DMS53 (cell line): ENCODE measurements at regions not wholly inside any gene's neighbourhood (a gene's known extent, or its start where the extent isn't known, plus 50 kb on each side); places are given as distances from the start of the nearest gene placed in this dataset.
A peak's percentile ranks its signal among the peaks of the same experiment; 100 is the strongest.
"Not testable (repeated sequence)": the region's sequence is repeated elsewhere in the genome, so short reads cannot be mapped to it uniquely, and the experiment has no call there.

Source experiments
- DNase-seq: peaks from one replicate; lab custom pipeline; 2025; lab: John Stamatoyannopoulos, UW

GRCh38 chr2:84288293-84288692 is 170.8 kb downstream of the SUCLG1 start:
- DNase-seq = no peak

GRCh38 chr2:84286878-84287277 is 172.2 kb downstream of the SUCLG1 start:
- no peak for DNase-seq

GRCh38 chr2:84285056-84285747 is 173.9 kb downstream of the SUCLG1 start:
- DNase-seq = no peak

- peak; percentile 12 for DNase-seq
Measured at GRCh38 chr2:84283506-84283905, 175.6 kb downstream of the SUCLG1 start.

GRCh38 chr2:84281510-84281909 is 177.6 kb downstream of the SUCLG1 start:
- DNase-seq = no peak

- DNase-seq = no peak
Measured at GRCh38 chr2:84280873-84281272, 178.2 kb downstream of the SUCLG1 start.

- DNase-seq = peak; percentile 43
Measured at GRCh38 chr2:84278386-84278785, 180.7 kb downstream of the SUCLG1 start.

- no peak for DNase-seq
Measured at GRCh38 chr2:84276590-84277255, 182.4 kb downstream of the SUCLG1 start.

- DNase-seq = no peak
Measured at GRCh38 chr2:84273406-84273805, 185.7 kb downstream of the SUCLG1 start.

- DNase-seq = no peak
Measured at GRCh38 chr2:84271977-84272376, 187.1 kb downstream of the SUCLG1 start.

GRCh38 chr2:84257831-84258230 is 201.2 kb downstream of the SUCLG1 start:
- peak; percentile 63 for DNase-seq

- DNase-seq = peak; percentile 20
Measured at GRCh38 chr2:84251651-84252302, 207.3 kb downstream of the SUCLG1 start.

- DNase-seq = no peak
Measured at GRCh38 chr2:84249140-84249539, 209.9 kb downstream of the SUCLG1 start.

GRCh38 chr2:84247532-84247931 is 211.5 kb downstream of the SUCLG1 start:
- no peak for DNase-seq

- DNase-seq = no peak
Measured at GRCh38 chr2:84243788-84244733, 215.0 kb downstream of the SUCLG1 start.

GRCh38 chr2:84238907-84239306 is 220.2 kb downstream of the SUCLG1 start:
- no peak for DNase-seq

GRCh38 chr2:84236288-84236687 is 222.8 kb downstream of the SUCLG1 start:
- DNase-seq = no peak

GRCh38 chr2:84234103-84234502 is 225.0 kb downstream of the SUCLG1 start:
- no peak for DNase-seq

- DNase-seq = no peak
Measured at GRCh38 chr2:84231478-84231877, 227.6 kb downstream of the SUCLG1 start.

- no peak for DNase-seq
Measured at GRCh38 chr2:84224121-84224520, 235.0 kb downstream of the SUCLG1 start.

GRCh38 chr2:84223191-84223590 is 235.9 kb downstream of the SUCLG1 start:
- no peak for DNase-seq

GRCh38 chr2:84221102-84221501 is 238.0 kb downstream of the SUCLG1 start:
- DNase-seq = not testable (repeated sequence)
